CD4-positive, alpha-beta T cell treated with Interleukin-17A for 4 hours (primary cell): ENCODE measurements at regions not wholly inside any gene's neighbourhood (a gene's known extent, or its start where the extent isn't known, plus 50 kb on each side); places are given as distances from the start of the nearest gene placed in this dataset.
"Not testable (repeated sequence)": the region's sequence is repeated elsewhere in the genome, so short reads cannot be mapped to it uniquely, and the experiment has no call there.

ENCODE experiments used
- DNase-seq: peaks from one replicate; pipeline ENCODE4 v3.0.0-alpha.2; 2020; ENCODE audit warnings: mixed read lengths

GRCh38 chr3:177483182-177483967 lies 286.1 kb upstream of the TBL1XR1 start:
- DNase-seq = no peak

- DNase-seq = no peak
Measured at GRCh38 chr3:177484206-177484605, 286.9 kb upstream of the TBL1XR1 start.

DNA sequence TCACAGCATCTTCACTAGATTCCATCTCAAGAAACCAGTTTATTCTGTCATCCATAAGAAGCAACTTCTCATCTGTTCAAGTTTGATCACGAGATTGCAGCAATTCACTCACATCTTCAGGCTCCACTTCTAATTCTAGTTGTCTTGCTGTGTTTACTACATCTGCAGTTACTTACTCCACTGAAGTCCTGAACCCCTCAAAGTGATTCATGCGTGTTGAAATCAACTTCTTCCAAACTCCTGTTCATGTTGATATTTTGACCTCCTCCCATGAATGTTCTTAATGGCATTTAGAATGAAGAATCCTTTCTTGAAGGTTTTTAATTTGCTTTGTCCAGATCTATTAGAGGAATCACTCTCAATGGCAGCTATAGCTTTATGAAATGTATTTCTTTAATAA lies 287.6 kb upstream of the TBL1XR1 start:
- no peak for DNase-seq

GRCh38 chr3:177487635-177488186 lies 290.4 kb upstream of the TBL1XR1 start:
- DNase-seq = no peak

DNA sequence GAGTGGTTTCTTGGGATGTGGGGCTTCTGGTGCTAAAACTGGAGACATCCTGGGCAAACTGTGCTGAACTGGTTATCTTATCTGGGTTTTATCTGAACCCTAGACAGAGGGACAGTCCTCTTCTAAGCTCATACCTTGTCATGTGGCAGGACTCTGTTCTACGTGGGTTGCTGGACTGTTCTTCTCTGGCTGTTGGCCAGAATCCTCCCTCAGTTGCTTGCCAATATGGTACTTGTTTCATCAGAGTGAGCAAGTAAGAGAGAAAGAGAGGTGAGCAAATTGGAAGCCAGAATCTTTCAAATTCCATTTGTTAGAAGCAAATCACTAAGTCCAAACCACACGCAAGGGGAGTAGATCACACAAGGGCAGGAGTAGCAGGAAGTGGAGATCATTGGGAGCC lies 291.5 kb upstream of the TBL1XR1 start:
- no peak for DNase-seq

GRCh38 chr3:177490626-177491025 lies 293.3 kb upstream of the TBL1XR1 start:
- DNase-seq = no peak

- DNase-seq = no peak
Measured at GRCh38 chr3:177491296-177492032, 294.2 kb upstream of the TBL1XR1 start.

DNA sequence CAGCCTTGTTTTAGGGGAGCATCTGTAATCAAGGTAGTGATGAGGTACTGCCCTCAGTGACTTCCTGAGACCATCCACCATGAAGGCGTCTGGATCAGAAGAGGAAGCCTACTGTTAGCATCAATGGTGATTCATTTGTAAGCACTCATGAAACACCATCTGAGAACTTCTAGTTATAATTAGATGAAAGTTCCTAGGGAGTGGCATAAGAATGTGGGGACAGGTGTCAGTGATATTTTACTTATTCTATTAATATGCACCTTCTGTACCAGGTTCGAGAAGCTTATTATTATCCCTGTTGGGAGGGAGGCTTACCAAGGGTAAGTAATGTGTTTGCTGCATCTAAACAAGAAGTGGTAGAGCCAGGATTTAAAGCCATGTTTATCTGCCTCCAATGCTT lies 295.8 kb upstream of the TBL1XR1 start:
- DNase-seq = no peak

DNA sequence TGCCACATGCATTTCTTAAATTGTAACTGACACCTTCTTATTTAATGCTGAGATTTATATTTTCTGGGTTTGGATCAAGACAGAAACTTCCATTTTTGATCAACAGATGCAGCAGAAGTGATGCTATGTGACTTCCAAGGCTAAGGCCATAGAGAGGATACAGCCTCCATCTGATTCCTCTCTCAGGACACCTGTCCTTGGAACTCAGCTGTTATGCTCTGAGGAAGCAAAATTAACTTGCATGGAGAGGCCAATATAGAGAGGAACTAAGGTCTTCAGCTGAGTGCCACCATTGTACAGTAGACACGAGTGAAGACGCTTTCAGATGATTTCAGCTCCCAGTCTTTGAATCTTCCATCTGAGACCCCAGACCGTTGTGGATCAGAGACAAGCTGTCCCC lies 296.9 kb upstream of the TBL1XR1 start:
- no peak for DNase-seq

- no peak for DNase-seq
Measured at GRCh38 chr3:177495566-177495965, 298.3 kb upstream of the TBL1XR1 start.

- DNase-seq = no peak
Measured at GRCh38 chr3:177498037-177498857, 301.0 kb upstream of the TBL1XR1 start.

DNA sequence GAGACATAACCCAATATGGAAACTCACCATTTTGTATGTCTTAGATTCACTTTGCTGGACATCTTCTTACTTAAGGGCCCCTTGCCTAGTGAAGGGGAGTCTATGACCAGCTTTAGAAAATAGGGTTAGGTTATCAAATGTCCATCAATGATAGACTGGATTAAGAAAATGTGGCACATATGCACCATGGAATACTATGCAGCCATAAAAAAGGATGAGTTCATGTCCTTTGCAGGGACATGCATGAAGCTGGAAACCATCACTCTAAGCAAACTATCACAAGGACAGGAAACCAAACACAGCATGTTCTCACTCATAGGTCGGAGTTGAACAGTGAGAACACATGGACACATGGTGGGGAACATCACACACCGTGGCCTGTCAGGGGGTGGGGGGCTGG lies 301.8 kb upstream of the TBL1XR1 start:
- not testable (repeated sequence) for DNase-seq

DNA sequence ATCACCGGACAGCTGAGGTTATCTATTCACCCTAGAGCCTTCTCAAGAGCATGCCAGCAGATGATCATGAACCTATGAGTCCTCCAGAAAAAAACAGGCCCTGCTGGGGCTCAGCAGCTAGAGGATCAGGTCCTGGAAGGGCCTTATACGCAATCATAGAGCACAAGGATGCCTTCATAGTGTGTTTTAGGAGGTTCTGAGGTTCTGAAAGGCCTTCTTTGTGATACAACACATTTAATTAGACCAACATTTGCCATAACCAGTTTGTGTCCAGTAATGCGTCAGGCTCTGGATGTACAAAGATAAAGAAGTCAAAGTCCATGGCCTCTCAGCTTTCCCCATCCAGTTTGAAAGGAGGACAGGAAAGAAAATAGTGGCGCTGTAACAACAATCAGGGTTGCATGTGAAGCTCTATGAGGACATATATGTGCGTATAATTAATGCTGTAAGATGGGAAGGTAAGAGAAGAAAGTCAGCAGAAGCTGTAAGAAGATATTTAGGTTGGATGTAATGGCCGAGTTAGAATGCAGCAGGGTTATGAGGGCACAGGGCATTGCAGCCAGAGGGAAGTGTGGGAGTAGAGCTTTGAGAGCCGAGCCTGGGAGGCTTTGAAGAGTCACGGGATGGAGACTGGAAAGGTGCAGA lies 302.6 kb upstream of the TBL1XR1 start:
- no peak for DNase-seq

DNA sequence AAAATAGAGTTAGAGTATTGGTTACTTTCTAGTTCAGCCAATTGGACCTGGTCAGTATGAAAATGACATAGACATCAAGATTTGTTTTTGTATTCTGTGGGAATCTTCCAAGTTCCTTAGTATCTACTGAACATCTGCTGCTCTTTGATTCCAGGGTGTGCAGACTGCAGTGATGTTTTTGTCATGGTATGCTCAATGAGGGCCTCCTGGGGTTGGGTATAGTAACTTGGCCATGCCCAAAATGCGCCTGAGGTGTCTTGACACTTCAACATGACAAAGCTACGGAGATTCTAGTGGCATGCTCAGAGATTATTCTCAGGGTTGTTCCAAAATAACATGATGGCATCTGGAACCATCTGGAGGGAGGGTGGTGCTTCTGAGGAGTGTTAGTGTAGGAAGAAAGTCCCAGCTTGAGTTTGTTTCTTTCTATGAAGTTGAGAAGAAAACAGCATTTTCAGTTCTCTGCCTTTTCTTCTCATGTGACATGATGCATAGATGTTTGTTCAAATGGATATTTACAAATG lies 313.5 kb upstream of the TBL1XR1 start:
- no peak for DNase-seq

DNA sequence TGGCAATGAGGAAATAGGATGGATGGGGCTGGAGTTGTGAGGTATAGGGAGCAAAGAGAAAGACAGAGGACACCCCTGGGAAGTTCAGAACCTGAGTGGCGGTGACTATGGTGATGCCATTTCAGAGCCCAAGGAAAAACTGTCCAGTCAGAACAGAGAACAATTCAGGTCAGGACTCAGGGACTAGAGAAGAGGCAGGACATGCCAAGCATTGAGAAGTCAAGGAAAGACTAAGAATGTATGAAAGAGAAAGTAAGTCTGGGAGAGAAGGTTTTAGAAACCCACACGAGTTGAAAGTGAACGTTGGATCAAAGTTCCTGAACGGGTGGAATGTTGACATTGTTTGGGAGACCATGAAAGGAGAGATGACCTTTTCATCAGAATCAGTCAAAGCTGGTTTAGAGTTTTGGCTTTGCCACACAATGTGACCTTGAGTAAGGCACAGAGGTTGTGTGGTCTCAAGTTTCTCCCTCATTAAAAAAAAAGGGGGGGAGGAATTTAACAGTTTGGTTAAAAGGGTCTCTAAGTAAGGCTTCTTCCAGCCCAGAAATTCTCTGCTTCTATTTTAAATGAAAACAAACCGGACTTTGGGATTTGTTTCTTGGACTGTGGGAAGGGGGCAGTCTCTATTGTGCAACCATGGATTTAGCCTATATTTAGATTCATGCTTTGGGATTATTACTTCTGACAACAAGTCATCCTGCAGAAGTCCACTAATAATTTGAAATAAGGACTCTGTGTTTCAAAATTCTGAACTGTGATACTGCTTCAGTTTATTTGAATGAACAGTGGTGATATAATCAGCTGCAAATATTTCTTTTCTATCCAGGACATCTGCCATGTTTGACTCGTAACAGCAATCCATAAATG lies 315.9 kb upstream of the TBL1XR1 start:
- DNase-seq = no peak

- no peak for DNase-seq
Measured at GRCh38 chr3:177513815-177514610, 316.7 kb upstream of the TBL1XR1 start.

GRCh38 chr3:177514611-177515499 lies 317.6 kb upstream of the TBL1XR1 start:
- no peak for DNase-seq

GRCh38 chr3:177515786-177516157 lies 318.5 kb upstream of the TBL1XR1 start:
- no peak for DNase-seq
